ENCODE measurements at regions not wholly inside any gene's neighbourhood (a gene's known extent, or its start where the extent isn't known, plus 50 kb on each side); places are given as distances from the start of the nearest gene placed in this dataset.

GRCh38 chr5:93299681-93300308 is 281.2 kb downstream of the NR2F1-AS1 start:
- Histone ChIP-seq H3F3A (ENCODE audit: insufficient read depth, low read length, poor library complexity, severe bottlenecking) (peaks cover 3% of the 10 kb centered on the region), H3K9me3 (ENCODE audit: low read length) (no peaks in the 10 kb centered on the region), H3K4me3 (ENCODE audit: low read length) (peak overlapping the region; percentile 35), H3K27ac (ENCODE audit: low read length) (no peak overlapping the region), H3K9ac (ENCODE audit: low read length) (no peak overlapping the region), H3K79me2 (replicated peaks; ENCODE audit: insufficient read depth, low read length) (no peaks in the 10 kb centered on the region), H2AFZ (ENCODE audit: low read depth, low read length) (no peak overlapping the region), H3K9me2 (ENCODE audit: insufficient read depth, low read length) (no peaks in the 10 kb centered on the region), H3K36me3 (ENCODE audit: insufficient read depth, low read length) (no peaks in the 10 kb centered on the region), H3K4me2 (ENCODE audit: low read length) (peak overlapping the region; percentile 12), H3K27me3 (ENCODE audit: insufficient read depth, low read depth, low read length) (peaks cover 53% of the 10 kb centered on the region), H4K20me1 (ENCODE audit: insufficient read depth) (no peaks in the 10 kb centered on the region)
- TF ChIP-seq RAD21 (conservative IDR thresholded peaks at IDR 0.05) (no peak), TAF1 (IDR thresholded peaks at IDR 0.05; ENCODE audit: low read depth) (no peak), CTCF (IDR thresholded peaks at IDR 0.05; ENCODE audit: poor library complexity, severe bottlenecking) (no peak)

- H2AFZ ChIP-seq (ENCODE audit: low read depth, low read length), result no peak overlapping the region
- TF ChIP-seq MXI1 (conservative IDR thresholded peaks at IDR 0.05; ENCODE audit: poor library complexity, severe bottlenecking), result no peak
- no peak for TF ChIP-seq POLR2AphosphoS5 (IDR thresholded peaks at IDR 0.05)
- TF ChIP-seq REST (IDR thresholded peaks at IDR 0.05; ENCODE audit: borderline replicate concordance), result no peak
- TF ChIP-seq CTCF (IDR thresholded peaks at IDR 0.05; ENCODE audit: poor library complexity, severe bottlenecking), result no peak
- no peak for TF ChIP-seq EZH2 (IDR thresholded peaks at IDR 0.05; ENCODE audit: borderline replicate concordance, insufficient read depth, low read length, poor library complexity, severe bottlenecking)
- TF ChIP-seq RAD21 (conservative IDR thresholded peaks at IDR 0.05), result no peak
- no peak for TF ChIP-seq SMC3 (conservative IDR thresholded peaks at IDR 0.05; ENCODE audit: poor library complexity)
- no peak for TF ChIP-seq EP300 (conservative IDR thresholded peaks at IDR 0.05; ENCODE audit: poor library complexity, severe bottlenecking)
- TF ChIP-seq TAF1 (IDR thresholded peaks at IDR 0.05; ENCODE audit: low read depth), result no peak
These were observed 283.9 kb downstream of the NR2F1-AS1 start for GRCh38 chr5:93297116-93297515.

More at GRCh38 chr5:93297116-93297515, 283.9 kb downstream of the NR2F1-AS1 start:
- H3K9me3 ChIP-seq (ENCODE audit: low read length), result no peaks in the 10 kb centered on the region
- no peak overlapping the region for H3K27ac ChIP-seq (ENCODE audit: low read length)
- no peaks in the 10 kb centered on the region for H3K9me2 ChIP-seq (ENCODE audit: insufficient read depth, low read length)
- no peaks in the 10 kb centered on the region for H4K20me1 ChIP-seq (ENCODE audit: insufficient read depth)
- H3K27me3 ChIP-seq (ENCODE audit: insufficient read depth, low read depth, low read length), result peaks cover 44% of the 10 kb centered on the region
- no peaks in the 10 kb centered on the region for H3K79me2 ChIP-seq (replicated peaks; ENCODE audit: insufficient read depth, low read length)
- H3K9ac ChIP-seq (ENCODE audit: low read length), result no peak overlapping the region
- H3K36me3 ChIP-seq (ENCODE audit: insufficient read depth, low read length), result no peaks in the 10 kb centered on the region
- H3K4me2 ChIP-seq (ENCODE audit: low read length), result no peak overlapping the region
- H3F3A ChIP-seq (ENCODE audit: insufficient read depth, low read length, poor library complexity, severe bottlenecking), result peaks cover 3% of the 10 kb centered on the region
- no peak overlapping the region for H3K4me3 ChIP-seq (ENCODE audit: low read length)
